ENCODE measurements at regions not wholly inside any gene's neighbourhood (a gene's known extent, or its start where the extent isn't known, plus 50 kb on each side); places are given as distances from the start of the nearest gene placed in this dataset.

DNA sequence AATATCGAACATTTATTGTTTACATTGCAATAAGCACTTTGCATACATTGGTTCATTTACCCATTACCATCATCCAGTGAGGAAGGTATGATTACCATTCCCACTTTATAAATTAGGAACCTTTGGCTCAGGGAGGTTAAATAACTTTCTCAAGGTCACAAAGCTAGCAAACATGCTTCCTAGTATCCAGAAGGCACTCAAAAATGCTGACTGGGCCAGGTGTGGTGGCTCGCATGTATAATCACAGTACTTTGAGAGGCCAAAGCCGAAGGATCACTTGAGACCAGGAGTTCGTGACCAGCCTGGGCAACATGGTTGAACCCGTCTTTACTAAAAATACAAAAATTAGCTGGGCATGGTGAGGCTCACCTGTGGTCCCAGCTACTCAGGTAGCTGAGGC, 259.6 kb downstream of the TMEM114 start:
- Histone ChIP-seq H3K9me3 (replicated peaks) (peaks cover 14% of the 10 kb centered on the region), H3K27ac (replicated peaks) (no peak overlapping the region), H3K27me3 (ENCODE audit: low read depth) (no peaks in the 10 kb centered on the region), H3K4me3 (no peak overlapping the region), H3K4me1 (no peaks in the 10 kb centered on the region), H3K36me3 (no peaks in the 10 kb centered on the region)
- TF ChIP-seq CTCF (IDR thresholded peaks at IDR 0.05; ENCODE audit: borderline replicate concordance): no peak
- DNase-seq: no peak
- intact Hi-C loops (cut with micrococcal nuclease): no loop called here

DNA sequence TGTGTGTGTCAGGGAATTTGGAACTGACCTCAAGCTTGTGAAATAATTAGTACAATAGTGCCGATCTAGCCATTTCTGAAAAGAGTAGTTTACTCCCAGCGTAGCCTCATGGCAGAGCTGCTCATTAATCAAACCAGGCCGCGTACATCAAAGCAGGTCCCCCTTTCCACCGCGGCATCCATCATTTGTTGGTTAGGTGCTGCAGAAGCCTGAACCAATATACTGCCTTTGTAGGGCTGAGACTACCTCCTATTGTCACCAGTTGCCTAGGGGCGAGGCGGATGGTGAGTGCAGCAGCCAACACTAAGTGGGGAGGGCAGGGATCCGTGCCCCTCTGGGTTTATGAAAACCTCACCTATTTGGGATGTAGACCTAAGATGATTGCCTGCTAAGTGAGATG, 264.1 kb downstream of the TMEM114 start:
- no peak for TF ChIP-seq CTCF (IDR thresholded peaks at IDR 0.05; ENCODE audit: borderline replicate concordance)
- intact Hi-C loops (cut with micrococcal nuclease): no loop called here
- H3K27ac ChIP-seq (replicated peaks): no peak overlapping the region

DNA sequence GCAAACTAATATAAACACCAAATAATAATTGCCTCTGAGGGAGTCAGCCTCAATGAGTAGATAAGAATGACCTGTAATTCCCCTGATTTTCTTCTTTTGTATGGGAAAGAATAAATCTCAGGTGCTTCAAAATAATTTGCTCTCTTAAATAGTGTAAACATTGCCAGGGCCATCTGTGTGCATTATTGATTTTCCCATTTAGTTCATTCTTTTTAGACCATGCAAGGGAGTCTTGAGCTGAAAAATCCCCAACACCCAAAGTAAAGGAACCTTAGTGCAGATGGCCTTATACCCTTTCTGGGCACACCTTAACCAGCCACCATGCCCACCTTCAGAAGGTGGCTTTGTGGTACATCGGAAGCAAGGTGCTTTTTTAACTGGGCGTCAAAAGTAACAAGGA, 267.2 kb downstream of the TMEM114 start:
- no peaks in the 10 kb centered on the region for H3K36me3 ChIP-seq
- no peak overlapping the region for H3K4me3 ChIP-seq
- H3K9me3 ChIP-seq (replicated peaks): peaks cover 17% of the 10 kb centered on the region
- DNase-seq: no peak
- no peaks in the 10 kb centered on the region for H3K4me1 ChIP-seq
- TF ChIP-seq CTCF (IDR thresholded peaks at IDR 0.05; ENCODE audit: borderline replicate concordance): no peak
- H3K27ac ChIP-seq (replicated peaks): no peak overlapping the region
- H3K27me3 ChIP-seq (ENCODE audit: low read depth): no peaks in the 10 kb centered on the region
- intact Hi-C loops (cut with micrococcal nuclease): no loop called here

More for the DNA sequence above, 264.1 kb downstream of the TMEM114 start:
- DNase-seq: no peak
- H3K4me3 ChIP-seq: no peak overlapping the region
- H3K4me1 ChIP-seq: no peaks in the 10 kb centered on the region
- peaks cover 17% of the 10 kb centered on the region for H3K9me3 ChIP-seq (replicated peaks)
- H3K36me3 ChIP-seq: no peaks in the 10 kb centered on the region
- H3K27me3 ChIP-seq (ENCODE audit: low read depth): no peaks in the 10 kb centered on the region

GRCh38 chr16:8320131-8320530, 270.2 kb downstream of the TMEM114 start:
- no peaks in the 10 kb centered on the region for H3K36me3 ChIP-seq
- H3K27me3 ChIP-seq (ENCODE audit: low read depth): no peaks in the 10 kb centered on the region
- peaks cover 3% of the 10 kb centered on the region for H3K9me3 ChIP-seq (replicated peaks)
- no peak for TF ChIP-seq CTCF (IDR thresholded peaks at IDR 0.05; ENCODE audit: borderline replicate concordance)
- no peak overlapping the region for H3K27ac ChIP-seq (replicated peaks)
- H3K4me3 ChIP-seq: no peak overlapping the region
- H3K4me1 ChIP-seq: no peaks in the 10 kb centered on the region
- no peak for DNase-seq
- intact Hi-C loops (cut with micrococcal nuclease): no loop called here

DNA sequence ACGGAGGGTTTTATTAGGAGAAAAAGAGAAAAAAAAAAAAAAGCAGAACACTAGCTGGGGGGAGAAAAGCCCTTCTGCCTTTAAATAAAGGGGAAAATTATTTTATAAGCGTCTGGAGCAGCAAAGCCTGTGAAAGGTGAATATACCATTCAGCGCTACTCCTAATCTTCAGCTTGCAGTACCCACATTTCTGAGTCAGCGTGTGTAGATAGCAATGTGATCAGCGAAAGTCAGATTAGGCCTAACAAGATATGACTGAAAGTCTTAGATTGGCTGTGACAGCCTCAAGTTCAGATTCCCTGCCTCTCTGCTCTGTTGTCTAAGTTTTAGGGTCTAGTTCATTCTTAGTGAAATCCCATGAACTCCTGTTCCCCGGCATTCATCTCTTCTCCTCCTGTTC, 279.5 kb downstream of the TMEM114 start:
- Histone ChIP-seq H3K27ac (replicated peaks) (no peak overlapping the region), H3K36me3 (no peaks in the 10 kb centered on the region), H3K27me3 (ENCODE audit: low read depth) (peaks cover 17% of the 10 kb centered on the region), H3K4me3 (no peak overlapping the region), H3K4me1 (no peaks in the 10 kb centered on the region), H3K9me3 (replicated peaks) (peaks cover 22% of the 10 kb centered on the region)
- intact Hi-C loops (cut with micrococcal nuclease): no loop called here
- no peak for TF ChIP-seq CTCF (IDR thresholded peaks at IDR 0.05; ENCODE audit: borderline replicate concordance)
- DNase-seq: no peak

DNA sequence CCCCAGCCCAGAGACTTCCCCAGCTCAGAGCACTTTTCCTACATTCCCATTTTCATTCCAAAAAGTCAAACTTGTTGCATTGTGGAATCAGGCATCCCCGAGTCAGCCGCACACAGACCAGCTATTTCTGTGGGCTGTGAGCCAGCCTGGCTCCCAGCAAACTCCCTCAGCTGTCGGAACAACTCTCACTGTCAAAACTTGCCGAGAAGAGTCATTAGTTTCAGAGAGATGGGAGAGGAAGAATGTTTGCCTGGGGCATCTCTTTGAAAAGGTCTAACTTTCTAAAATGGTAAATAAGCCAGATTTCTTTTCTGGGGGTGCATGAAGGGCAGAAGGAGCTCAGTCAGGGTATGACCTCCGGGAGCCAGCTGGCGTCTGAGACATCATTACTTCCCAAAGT, 280.0 kb downstream of the TMEM114 start:
- intact Hi-C loops (cut with micrococcal nuclease): no loop called here
- no peak for TF ChIP-seq CTCF (IDR thresholded peaks at IDR 0.05; ENCODE audit: borderline replicate concordance)
- no peak for DNase-seq

More for the DNA sequence above, 280.0 kb downstream of the TMEM114 start:
- Histone ChIP-seq H3K36me3 (no peaks in the 10 kb centered on the region), H3K27me3 (ENCODE audit: low read depth) (peaks cover 18% of the 10 kb centered on the region), H3K4me1 (no peaks in the 10 kb centered on the region), H3K27ac (replicated peaks) (no peak overlapping the region), H3K9me3 (replicated peaks) (peaks cover 22% of the 10 kb centered on the region), H3K4me3 (no peak overlapping the region)
